GM19438 (cell line): ENCODE measurements at regions not wholly inside any gene's neighbourhood (a gene's known extent, or its start where the extent isn't known, plus 50 kb on each side); places are given as distances from the start of the nearest gene placed in this dataset.

Experiments
- ATAC-seq: cut with Tn5 transposase; IDR thresholded peaks from one replicate; pipeline ENCODE4 v1.9.1; 2021; ENCODE audit warnings: low read depth; ENCODE audit not compliant: unreplicated experiment

GRCh38 chr1:232225336-232226131, 404.4 kb downstream of the SIPA1L2 start:
- ATAC-seq: no peak

DNA sequence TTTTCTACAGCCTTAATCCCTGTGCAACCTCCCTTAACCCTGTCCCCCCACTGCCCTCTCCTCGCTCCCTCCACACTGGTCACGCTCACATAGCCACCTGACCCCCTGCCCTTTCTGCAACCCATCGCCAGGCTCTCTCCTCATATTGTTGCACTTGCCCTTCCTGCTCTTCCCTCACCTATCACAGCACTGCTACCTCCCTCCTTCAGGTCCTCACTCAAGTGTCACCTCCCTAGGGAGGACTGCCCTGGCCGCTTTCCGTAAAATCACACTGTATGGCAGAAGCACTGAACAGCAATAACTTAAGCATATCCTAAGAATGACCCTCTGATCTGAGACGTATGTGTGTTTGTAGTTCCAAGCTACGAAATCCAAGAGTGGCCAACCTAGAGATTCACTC, 406.0 kb downstream of the SIPA1L2 start:
- ATAC-seq: no peak

- ATAC-seq: no peak
These were observed 406.7 kb downstream of the SIPA1L2 start for GRCh38 chr1:232223183-232223708.

GRCh38 chr1:232222614-232223013, 407.3 kb downstream of the SIPA1L2 start:
- no peak for ATAC-seq

DNA sequence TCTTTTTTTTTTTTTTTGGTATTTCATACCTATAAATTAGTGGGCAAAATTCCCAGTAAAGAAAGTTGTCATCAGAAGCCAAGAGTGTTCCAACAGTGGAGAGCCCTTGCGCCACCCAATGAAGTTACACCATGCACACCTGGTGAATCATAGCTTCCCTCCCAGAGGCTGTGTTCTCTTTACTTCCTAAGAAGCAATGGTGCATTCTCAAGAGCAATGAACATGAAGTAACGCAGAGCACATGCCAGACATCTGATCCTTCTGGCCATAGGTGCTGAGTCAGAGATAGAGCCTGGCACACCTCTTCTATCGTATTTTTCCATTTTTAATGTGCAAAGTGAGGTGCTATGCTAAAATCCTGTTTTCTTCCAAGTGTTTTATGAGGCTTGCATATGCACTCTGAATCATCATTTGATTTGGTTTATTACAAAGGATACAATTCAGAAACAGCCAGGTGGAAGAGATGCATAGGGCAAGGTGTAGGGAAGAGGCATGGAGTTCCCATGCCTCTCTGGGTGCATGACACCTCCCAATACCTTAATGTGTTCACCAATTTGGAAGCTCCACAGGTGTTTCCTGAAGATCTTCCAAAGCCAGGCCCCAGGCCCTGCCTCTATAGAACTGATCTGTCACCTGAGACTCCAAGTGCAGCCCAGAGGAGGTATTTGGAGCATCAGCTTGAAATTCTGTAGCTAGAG, 408.0 kb downstream of the SIPA1L2 start:
- no peak for ATAC-seq

GRCh38 chr1:232218955-232219865, 410.7 kb downstream of the SIPA1L2 start:
- ATAC-seq: no peak

GRCh38 chr1:232213928-232214327, 416.0 kb downstream of the SIPA1L2 start:
- no peak for ATAC-seq

- no peak for ATAC-seq
These were observed 417.7 kb downstream of the SIPA1L2 start for GRCh38 chr1:232212253-232212652.

DNA sequence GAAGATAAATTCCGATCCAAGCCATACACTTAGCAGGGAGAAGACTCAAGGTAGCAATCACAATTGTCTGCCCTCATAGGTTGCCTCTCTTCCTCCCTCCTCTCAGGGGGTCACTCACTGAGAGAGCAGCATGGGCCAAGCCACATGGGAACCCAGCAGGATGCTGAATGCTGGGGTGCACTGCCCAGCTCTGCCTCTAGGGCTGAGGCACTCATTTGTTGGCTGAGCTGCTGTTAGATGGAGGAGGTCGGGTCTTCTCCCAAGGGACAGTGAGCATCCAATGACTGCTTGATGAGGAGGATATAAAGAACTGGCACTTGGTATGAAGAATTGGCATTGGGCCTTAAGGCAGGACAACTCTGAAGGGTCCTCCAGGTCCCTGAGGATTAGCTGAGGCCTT, 418.8 kb downstream of the SIPA1L2 start:
- ATAC-seq: no peak

- no peak for ATAC-seq
These were observed 420.6 kb downstream of the SIPA1L2 start for GRCh38 chr1:232209357-232209756.

DNA sequence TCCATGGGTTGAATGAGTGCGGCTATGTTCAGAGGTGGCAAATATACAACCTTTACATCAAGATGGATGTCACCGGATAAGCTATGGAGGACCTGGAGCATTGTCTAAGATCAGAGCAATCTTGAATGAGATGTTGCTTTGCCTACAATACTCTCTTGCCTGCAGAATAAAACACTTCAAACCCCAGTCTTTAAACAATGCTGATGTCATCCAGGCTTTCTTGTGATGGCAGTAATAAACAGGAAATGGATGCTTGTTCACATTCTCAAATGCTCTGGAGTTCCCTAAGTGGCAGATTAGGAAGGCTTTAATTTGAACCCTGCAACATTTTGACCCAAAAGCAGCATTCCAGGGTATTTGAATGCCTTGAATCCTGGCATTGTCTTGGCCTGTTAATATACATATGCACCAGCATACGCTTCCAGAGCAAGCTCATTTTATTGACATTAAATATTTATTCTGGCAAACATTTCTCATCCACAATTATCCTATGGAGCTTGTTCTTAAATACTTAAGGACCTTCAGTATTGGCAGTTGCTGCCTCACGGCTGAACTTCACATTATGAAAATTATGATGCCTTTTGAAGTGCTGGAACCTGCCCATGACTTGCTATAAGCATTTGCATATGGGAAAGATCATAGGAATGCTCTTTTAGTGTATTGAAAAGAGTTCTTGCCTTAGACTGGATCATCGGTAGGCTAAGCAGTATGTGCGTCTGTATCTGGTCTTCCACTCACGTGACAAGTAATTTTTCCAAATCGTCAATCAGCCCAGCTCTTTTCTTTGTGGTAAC, 422.7 kb downstream of the SIPA1L2 start:
- no peak for ATAC-seq

GRCh38 chr1:232204269-232204668, 425.7 kb downstream of the SIPA1L2 start:
- no peak for ATAC-seq

GRCh38 chr1:232201024-232201423, 428.9 kb downstream of the SIPA1L2 start:
- ATAC-seq: no peak

GRCh38 chr1:232196042-232196441, 433.9 kb downstream of the SIPA1L2 start:
- no peak for ATAC-seq

DNA sequence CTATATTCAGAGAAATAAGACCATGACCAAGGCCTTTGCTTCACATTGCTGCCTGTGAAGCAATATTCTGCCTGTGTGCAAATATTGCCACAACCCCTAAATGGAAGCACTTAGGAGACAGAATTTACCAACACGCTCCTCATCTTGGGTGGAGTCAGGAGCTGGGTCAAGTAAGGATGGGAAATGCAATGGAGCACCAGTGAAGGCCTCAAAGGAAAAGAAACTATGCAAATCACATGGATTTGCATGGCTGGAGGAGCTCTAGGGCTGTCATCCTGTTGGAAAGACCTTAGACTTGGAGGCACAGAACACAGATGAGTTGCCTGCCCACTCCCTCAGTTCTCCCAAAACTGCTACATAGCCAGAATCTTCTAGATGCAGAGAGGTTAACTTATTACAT, 435.5 kb downstream of the SIPA1L2 start:
- no peak for ATAC-seq

- ATAC-seq: no peak
These were observed 436.5 kb downstream of the SIPA1L2 start for GRCh38 chr1:232193451-232193783.

DNA sequence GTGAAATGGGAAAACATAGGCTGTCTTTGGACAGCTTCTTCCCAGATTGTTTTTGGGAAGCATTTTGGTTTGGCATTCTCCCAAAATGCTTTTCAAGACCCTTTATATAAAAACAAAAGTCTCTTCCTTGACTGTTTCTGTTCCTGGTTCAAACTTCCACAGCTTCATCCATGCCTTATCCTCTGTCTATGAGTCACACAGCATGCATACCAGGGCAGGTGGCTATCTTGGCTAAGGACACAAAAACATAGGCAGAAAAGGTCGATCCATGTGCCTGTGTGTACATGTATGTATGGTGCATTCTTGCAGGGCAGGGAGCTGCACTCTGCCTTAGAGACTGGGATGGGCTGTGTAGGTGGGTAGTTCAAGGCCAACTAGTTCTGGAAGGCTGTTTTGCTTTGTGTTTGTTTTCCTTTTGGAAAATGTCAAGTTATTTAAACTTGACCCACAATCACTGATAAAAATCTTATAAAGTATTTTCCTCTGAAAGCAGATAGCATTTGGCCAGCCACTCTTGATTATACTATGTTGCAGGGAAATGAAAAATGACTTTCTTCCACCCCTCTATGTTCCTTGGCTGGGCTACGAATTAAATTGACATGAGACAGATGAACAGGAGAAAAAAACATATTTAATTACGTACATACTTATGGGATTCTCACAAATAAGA, 437.0 kb downstream of the SIPA1L2 start:
- no peak for ATAC-seq

GRCh38 chr1:232191560-232191959, 438.4 kb downstream of the SIPA1L2 start:
- ATAC-seq: no peak

DNA sequence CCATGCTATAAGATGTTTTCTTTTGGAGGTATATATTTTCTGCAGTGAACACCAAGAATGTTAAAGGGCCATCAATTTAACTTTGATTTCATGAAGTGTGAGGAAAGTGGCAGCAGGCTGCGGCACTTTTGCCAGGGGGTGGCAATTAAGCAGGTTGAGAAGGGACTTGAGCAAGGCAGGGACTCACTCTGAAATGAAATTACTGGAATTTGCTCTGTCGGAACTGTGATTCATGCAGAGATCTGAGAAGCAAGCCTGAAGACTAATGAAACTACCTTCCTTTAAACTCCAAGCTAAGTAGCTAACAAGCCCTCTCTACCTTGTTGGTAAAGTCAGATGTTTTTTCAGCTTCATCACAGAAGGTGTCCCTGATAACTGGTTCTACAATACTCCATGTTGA, 441.6 kb downstream of the SIPA1L2 start:
- no peak for ATAC-seq

DNA sequence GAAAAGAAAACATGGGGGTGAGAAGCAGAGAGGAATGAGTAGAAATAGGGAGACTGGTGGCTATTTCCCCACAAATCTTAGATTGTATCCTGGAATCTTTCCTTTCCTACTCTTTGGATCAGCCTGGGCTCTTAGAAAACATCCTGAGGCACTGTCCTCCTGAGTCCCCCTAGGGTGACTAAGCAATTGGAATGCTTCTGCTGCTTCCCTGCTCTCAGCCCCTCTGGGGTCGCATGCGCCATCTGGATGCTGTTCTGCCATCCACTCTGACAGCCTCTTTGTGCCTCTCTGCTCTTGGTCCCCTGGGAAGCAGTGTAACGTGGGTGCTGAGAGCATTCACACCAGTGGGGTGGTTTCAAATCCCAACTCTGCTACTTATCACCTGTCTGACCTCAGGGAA, 443.0 kb downstream of the SIPA1L2 start:
- no peak for ATAC-seq
